GM12873 (cell line): ENCODE measurements at regions not wholly inside any gene's neighbourhood (a gene's known extent, or its start where the extent isn't known, plus 50 kb on each side); places are given as distances from the start of the nearest gene placed in this dataset.

ENCODE experiments used
- CTCF ChIP-seq: IDR thresholded peaks from 2 replicates; pipeline ENCODE4 v1.5.1; 2012; ENCODE audit warnings: low read depth, mild to moderate bottlenecking, moderate library complexity, low read length, control low read depth; ENCODE audit not compliant: insufficient read depth; ENCODE audit errors: missing control alignments

DNA sequence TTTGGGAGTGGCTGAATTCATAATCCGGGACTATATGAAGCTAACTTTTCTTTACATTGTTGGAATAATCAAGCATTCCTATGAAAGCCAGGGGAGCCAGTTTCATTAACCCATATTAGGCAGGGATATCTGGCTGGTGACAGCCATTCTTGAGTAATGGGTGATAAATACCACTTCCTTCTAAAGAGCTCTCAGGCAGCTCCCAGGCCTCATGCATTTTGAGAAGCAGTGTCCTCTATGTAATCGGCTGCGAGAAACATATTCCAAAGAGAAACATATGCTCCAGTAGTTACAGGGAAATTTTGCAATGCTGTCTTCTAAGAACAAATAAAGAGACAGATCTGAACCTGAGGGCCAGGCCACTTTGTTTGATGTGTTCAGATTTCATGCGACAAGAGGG lies 83.1 kb downstream of the MSX2 start:
- TF ChIP-seq CTCF, result no peak

GRCh38 chr5:174806729-174807128 lies 82.3 kb downstream of the MSX2 start:
- no peak for TF ChIP-seq CTCF

GRCh38 chr5:174801798-174802197 lies 77.4 kb downstream of the MSX2 start:
- no peak for TF ChIP-seq CTCF

- no peak for TF ChIP-seq CTCF
These were observed 76.1 kb downstream of the MSX2 start for GRCh38 chr5:174800435-174800834.

GRCh38 chr5:174799121-174799520 lies 74.7 kb downstream of the MSX2 start:
- no peak for TF ChIP-seq CTCF

DNA sequence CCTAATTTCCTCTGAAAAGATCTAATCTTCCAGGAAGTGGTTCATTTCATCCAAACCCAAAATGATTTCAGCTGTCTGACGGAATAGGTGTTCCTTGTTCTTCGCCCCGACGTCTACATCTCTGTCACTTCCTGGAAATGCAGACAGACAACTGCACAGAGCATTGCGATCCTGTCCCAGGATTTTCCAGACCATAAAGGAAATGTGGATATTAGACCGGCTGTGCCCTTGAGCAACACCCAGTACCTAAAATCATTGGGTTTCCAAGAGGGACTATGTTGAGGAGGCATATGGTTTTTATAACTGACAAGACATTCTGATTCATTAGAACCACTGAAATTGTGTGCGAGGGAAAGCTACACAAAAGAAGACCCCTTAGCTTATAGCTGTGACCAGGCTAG lies 74.2 kb downstream of the MSX2 start:
- no peak for TF ChIP-seq CTCF

GRCh38 chr5:174796711-174797192 lies 72.4 kb downstream of the MSX2 start:
- no peak for TF ChIP-seq CTCF
